Neural cell (in vitro differentiated cells): ENCODE measurements at regions not wholly inside any gene's neighbourhood (a gene's known extent, or its start where the extent isn't known, plus 50 kb on each side); places are given as distances from the start of the nearest gene placed in this dataset.
"Not testable (repeated sequence)": the region's sequence is repeated elsewhere in the genome, so short reads cannot be mapped to it uniquely, and the experiment has no call there.

Experiments
- EZH2 ChIP-seq: fragments of 200-600, 300-800 bp; shearing (Covaris generic), sonication (generic); IDR thresholded peaks from 2 replicates; pipeline ENCODE4 v1.6.1; 2014; ENCODE audit warnings: antibody characterized with exemption, low read length, borderline replicate concordance, mild to moderate bottlenecking; ENCODE audit not compliant: insufficient read depth, poor library complexity, severe bottlenecking
- POLR2AphosphoS5 ChIP-seq: IDR thresholded peaks from 2 replicates; pipeline ENCODE4 v1.6.1; 2012
- TAF1 ChIP-seq: IDR thresholded peaks from 2 replicates; pipeline ENCODE4 v1.6.1; 2012; ENCODE audit warnings: low read depth
- TF ChIP-seq, protein P1 (sequence below): fragments of 450-650 bp; IDR thresholded peaks from 2 replicates; pipeline ENCODE4 v1.5.1; 2014; ENCODE audit warnings: antibody characterized with exemption, mild to moderate bottlenecking, moderate library complexity; ENCODE audit not compliant: poor library complexity, severe bottlenecking
- TF ChIP-seq, protein P2 (sequence below): IDR thresholded peaks from 2 replicates; pipeline ENCODE4 v1.6.1; 2012; ENCODE audit warnings: borderline replicate concordance

DNA sequence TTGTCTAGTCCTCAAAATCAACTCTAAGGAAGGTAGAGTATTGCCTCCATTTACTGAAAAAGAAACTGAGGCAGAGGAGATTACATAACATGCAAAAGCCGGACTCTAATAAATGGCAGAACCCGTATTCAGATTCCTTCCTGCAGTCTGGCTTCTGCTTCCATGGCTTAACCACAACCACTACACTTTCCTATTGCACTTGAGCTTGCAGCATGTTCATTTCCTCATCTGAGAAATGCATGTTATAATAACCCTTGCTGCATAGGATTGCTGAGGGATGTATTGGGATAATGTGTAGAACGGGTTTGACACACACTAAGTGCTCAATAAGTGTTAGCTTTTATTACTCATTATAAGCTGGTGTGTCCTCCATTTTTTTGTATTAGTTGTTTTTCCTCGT is 87.9 kb upstream of the GDNF start:
- TF ChIP-seq, protein P1, sequence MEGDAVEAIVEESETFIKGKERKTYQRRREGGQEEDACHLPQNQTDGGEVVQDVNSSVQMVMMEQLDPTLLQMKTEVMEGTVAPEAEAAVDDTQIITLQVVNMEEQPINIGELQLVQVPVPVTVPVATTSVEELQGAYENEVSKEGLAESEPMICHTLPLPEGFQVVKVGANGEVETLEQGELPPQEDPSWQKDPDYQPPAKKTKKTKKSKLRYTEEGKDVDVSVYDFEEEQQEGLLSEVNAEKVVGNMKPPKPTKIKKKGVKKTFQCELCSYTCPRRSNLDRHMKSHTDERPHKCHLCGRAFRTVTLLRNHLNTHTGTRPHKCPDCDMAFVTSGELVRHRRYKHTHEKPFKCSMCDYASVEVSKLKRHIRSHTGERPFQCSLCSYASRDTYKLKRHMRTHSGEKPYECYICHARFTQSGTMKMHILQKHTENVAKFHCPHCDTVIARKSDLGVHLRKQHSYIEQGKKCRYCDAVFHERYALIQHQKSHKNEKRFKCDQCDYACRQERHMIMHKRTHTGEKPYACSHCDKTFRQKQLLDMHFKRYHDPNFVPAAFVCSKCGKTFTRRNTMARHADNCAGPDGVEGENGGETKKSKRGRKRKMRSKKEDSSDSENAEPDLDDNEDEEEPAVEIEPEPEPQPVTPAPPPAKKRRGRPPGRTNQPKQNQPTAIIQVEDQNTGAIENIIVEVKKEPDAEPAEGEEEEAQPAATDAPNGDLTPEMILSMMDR = not testable (repeated sequence)
- not testable (repeated sequence) for TF ChIP-seq TAF1, EZH2, POLR2AphosphoS5
- TF ChIP-seq, protein P2, sequence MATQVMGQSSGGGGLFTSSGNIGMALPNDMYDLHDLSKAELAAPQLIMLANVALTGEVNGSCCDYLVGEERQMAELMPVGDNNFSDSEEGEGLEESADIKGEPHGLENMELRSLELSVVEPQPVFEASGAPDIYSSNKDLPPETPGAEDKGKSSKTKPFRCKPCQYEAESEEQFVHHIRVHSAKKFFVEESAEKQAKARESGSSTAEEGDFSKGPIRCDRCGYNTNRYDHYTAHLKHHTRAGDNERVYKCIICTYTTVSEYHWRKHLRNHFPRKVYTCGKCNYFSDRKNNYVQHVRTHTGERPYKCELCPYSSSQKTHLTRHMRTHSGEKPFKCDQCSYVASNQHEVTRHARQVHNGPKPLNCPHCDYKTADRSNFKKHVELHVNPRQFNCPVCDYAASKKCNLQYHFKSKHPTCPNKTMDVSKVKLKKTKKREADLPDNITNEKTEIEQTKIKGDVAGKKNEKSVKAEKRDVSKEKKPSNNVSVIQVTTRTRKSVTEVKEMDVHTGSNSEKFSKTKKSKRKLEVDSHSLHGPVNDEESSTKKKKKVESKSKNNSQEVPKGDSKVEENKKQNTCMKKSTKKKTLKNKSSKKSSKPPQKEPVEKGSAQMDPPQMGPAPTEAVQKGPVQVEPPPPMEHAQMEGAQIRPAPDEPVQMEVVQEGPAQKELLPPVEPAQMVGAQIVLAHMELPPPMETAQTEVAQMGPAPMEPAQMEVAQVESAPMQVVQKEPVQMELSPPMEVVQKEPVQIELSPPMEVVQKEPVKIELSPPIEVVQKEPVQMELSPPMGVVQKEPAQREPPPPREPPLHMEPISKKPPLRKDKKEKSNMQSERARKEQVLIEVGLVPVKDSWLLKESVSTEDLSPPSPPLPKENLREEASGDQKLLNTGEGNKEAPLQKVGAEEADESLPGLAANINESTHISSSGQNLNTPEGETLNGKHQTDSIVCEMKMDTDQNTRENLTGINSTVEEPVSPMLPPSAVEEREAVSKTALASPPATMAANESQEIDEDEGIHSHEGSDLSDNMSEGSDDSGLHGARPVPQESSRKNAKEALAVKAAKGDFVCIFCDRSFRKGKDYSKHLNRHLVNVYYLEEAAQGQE = not testable (repeated sequence)
